ENCODE measurements at regions not wholly inside any gene's neighbourhood (a gene's known extent, or its start where the extent isn't known, plus 50 kb on each side); places are given as distances from the start of the nearest gene placed in this dataset.
A peak's percentile ranks its signal among the peaks of the same experiment; 100 is the strongest.

- no peak for DNase-seq
Measured at GRCh38 chr10:78630944-78631838, 437.6 kb upstream of the ZMIZ1 start.

DNA sequence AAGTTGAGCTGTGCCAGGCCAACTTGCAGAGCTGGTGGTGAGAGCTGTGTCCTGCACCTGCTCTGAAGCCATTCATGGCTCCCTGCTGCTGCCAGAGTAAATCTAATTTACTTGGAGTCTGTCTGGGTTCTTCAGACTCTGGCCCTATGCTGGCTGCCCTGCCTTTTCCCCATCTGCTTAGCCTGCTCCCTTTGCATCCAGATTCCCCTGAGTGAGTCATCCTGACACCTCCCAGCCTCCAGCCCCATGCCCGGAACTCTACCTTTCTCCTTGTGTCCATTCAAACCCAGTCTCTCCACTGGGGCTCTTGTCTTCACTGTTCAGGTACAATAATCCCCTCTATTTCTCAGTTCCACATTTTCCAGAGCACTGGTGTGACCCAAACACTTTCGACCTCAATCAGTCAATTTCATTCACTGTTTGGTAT, 434.4 kb upstream of the ZMIZ1 start:
- DNase-seq, result no peak

DNA sequence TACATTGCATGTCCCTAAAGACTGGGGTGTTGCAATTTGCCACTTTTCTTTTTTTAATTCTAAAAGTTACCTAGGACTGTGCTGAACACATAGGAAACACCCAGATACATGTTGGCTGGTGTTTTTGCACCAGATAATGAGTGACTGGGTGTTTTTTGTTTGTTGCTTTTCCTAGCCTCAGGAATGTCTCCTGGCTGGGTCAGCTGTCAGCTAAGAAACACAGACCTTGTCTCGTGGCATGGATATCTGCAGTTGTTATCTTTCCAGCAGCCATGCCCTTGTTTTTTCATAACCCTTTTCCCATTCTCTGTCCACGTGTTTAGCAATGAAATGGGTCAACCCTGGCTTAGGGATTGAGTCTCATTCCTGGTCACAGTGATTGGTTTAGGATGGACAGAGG, 433.9 kb upstream of the ZMIZ1 start:
- DNase-seq, result no peak

DNA sequence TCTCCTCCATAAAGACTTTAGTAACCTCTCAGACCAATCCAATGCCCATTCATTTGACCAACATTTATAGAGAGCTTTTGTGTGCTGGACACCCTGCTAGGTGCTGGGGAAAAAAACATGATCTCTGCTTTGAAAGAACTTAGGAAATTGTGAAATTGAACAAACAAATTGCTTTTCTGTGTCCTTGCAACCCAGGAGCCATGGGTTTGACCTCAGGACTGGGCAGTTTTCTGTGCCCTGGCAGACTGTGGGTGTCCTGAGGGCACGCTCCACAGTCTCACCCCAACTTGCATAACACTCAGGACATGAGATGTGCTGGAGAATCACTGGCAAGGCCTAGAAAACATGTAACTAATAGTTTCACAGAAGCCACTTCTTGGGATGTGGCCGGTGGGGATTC, 429.1 kb upstream of the ZMIZ1 start:
- no peak for DNase-seq

DNA sequence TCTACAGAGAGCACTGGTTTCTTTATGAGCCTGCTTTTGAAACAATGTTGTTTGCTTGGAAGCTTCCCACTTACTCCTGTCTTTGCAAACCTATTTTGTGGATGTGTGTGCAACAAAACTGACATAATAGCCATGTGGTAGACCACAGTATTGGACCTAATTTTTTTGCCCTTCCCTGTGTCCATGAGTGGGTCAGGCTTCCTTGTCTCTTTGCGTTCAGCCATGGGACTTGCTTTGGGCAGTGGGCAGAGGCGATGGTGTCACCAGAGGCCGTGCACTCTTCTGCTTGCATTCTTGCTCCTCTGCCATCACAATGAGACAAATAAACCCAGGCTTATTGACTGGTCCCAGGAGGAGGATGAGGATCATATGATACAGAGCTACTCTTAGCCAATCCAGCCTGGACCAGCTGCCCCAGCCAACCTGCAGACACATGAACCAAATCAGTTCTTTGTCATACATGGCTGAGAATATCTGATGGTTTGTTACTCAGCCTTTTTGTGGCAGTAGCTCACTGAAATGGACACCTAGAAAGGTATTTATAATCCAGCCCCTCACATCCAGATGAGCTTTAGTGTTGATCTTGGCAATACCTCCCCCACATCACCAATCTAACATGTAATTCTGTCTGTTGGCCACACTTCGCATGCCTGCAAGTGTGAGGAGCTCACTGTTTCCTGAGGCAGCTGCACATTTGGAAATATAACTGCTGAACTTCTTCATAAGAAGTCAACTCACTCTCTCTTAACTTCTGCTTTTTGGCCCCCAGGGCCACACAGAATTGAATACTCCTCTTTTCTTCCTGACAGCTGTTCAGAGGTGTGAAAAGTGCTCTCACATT, 427.8 kb upstream of the ZMIZ1 start:
- peak; percentile 42 to 62 (median 45) for DNase-seq

DNA sequence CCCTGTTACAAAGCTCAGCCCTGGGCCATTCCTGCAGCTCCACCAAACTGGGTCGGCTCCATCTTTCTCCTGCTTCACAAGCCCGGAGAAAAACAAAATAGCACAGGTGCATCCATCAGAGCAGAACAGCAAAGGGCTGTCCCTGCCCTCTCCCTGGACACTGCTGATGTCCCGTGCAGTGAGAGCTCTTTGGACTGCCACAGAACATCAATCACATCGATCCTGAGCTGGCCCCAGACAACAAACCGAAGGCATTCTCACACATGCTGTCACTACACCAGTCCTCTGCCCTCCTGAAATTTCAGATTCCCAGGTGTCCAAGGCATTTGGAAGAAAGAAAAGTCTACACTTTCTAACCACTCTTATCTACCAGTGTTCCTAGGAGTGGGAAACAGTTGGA, 427.1 kb upstream of the ZMIZ1 start:
- DNase-seq, result no peak

- no peak for DNase-seq
Measured at GRCh38 chr10:78642269-78642816, 426.4 kb upstream of the ZMIZ1 start.

- no peak for DNase-seq
Measured at GRCh38 chr10:78643513-78643912, 425.3 kb upstream of the ZMIZ1 start.

DNA sequence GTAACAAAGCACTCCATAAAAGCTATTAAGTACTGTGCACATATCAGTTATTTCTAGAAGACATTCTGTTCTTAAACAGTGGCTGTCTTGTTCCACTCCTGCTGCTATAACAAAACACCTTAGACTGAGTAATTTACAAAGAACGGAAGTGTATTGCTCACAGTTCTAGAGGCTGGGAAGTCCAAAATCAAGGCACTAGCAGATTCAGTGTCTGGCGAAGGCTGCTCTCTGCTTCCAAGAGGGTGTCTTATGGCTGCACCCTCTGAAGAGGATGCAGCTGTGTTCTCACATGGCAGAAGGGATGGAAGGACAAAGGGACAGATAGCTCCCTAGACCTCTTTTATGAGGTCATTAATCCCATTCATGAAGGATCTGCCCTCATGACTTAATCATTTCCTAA, 424.2 kb upstream of the ZMIZ1 start:
- DNase-seq, result no peak

DNA sequence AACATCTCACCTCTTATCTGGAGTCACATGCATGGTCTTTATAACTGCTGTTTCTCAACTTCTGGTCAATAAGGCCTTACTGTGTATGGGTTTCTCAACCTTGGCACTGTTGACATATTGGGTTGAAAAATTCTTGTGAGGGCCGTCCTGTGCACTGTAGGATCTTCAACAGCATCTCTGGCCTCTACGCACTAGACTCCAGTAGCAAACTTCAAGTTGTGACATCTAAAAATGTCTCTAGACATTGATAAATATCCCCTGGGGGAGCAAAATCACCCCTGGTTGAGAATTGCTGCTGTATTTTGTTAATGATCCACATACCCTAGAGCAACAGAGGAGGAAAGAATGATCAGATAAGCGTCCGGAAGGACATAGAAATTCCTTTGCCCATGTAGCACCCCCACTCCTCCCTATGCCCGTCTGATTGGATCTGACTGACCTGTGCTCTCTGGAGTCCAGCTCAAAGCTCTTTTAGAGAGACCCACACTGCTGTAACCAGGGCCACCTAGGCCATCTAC, 423.5 kb upstream of the ZMIZ1 start:
- no peak for DNase-seq

DNA sequence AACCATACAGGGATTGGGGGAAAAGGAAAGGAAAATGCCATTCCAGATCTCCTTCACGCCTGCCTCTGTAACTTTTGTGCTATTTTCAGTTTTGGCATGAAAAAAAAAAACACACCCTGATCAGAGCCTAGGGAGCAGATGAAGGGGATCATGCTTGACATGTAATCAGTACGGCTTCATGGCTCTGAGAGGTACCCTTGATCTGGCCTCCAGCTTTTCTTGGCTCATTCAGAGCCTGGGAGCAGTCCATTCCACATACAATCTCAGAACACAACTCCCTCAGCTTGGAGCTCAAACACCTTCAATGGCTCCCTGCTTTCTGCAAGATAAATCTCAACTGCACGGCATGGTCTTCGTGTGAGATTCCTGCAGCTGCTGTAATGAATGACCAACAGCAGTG, 422.8 kb upstream of the ZMIZ1 start:
- DNase-seq, result no peak

GRCh38 chr10:78648256-78648860, 420.4 kb upstream of the ZMIZ1 start:
- no peak for DNase-seq

DNA sequence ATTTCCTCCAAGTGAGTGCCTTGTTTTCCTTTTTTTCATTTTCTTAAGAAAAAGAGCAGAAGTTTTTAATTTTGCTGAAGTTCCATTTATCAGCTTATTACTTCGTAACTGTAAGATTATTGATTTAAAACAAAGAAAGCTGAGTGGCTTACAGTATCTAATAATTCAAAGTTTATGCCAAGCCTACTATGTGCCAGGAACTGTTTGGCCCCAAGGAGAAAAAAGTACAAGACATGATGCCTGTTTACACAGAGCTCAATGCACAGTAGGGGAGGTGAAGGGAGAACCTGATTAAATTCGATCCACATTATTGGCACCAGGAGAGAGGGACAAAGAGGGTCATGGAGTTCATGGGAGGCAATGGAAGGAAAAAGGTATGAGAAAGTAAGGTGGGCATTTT, 419.3 kb upstream of the ZMIZ1 start:
- no peak for DNase-seq

- no peak for DNase-seq
Measured at GRCh38 chr10:78650122-78650521, 418.6 kb upstream of the ZMIZ1 start.

DNA sequence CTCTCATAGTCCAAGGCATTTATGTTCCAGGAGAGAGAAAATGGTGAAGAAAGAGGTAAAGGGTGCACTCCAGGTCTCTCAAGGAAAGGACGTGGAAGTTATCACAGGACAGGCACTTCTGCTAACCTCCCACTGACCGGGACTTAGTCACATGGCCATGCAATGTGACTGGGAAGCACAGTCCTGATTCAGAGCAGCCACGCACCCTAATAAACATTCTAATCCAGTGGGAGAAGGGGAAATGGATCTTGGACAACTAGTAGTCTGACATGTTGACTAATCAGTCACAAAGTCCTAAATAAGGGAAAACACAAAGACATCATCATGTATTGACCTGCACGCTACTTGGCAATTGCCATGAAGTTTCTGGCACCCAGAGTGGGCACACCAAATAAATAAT, 417.5 kb upstream of the ZMIZ1 start:
- peak; percentile 49 to 67 (median 55) for DNase-seq

DNA sequence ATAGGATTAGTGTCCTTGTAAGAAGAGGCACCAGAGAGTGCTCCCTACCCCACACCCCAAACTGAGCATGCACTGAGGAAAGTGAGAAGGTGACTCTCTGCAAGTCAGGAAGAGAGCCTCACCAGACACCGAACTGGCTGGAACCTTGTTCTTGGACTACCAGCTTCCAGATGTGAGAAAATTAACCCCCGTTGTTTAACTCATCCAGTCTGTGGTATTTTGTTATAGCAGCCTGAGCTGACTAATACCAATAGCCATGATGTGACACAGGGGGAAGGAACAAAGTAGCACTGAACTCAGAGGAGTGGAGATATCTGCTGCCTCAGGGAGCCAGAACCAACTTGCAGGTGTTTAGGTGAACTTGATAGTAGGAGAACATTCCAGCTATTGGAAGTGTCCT, 415.2 kb upstream of the ZMIZ1 start:
- DNase-seq, result no peak

DNA sequence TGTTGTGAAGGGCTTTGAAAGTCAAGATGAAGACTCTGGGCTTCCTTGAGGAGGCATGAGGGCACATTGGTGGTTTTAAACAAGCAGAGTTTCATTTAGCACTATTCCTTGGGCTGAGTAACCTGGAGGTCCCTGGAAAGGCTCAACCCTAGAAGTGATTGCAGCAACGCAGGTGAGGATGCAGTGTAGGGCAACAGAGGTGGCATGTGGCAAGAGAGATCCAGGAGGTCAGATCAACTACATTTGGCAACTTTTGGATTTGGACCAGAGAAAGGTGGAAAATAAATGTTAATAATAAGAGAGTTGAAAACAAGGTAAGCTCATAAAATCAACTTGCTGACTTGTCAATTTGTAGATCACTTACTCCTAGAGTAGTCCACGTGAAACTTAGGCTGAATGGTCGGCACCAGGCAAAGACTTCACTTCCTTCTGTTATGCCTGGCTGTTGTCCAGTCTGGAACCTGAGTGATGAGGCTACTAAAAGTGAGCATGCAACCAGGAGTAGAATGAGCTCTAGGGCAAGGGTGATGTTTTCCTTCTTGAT, 414.6 kb upstream of the ZMIZ1 start:
- DNase-seq, result no peak

DNA sequence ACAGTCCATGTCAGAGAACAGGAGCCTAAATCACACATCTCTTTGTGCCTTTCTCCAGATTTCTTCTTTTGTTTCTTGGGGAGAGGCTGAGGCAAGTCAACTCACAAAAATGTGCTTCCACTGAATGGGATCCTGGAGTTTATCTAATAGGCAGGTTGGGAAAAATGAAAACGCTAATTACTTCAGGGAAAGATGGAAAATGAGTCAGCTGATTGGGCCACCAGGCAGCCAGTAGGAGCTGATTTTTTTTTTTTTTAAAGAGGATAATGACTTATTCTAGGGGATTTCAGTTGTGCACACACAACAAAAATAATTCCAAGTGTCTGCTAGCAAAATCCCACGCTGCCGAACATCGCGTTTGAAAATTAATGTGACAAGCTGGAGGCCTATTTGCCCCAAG, 412.8 kb upstream of the ZMIZ1 start:
- DNase-seq, result no peak

DNA sequence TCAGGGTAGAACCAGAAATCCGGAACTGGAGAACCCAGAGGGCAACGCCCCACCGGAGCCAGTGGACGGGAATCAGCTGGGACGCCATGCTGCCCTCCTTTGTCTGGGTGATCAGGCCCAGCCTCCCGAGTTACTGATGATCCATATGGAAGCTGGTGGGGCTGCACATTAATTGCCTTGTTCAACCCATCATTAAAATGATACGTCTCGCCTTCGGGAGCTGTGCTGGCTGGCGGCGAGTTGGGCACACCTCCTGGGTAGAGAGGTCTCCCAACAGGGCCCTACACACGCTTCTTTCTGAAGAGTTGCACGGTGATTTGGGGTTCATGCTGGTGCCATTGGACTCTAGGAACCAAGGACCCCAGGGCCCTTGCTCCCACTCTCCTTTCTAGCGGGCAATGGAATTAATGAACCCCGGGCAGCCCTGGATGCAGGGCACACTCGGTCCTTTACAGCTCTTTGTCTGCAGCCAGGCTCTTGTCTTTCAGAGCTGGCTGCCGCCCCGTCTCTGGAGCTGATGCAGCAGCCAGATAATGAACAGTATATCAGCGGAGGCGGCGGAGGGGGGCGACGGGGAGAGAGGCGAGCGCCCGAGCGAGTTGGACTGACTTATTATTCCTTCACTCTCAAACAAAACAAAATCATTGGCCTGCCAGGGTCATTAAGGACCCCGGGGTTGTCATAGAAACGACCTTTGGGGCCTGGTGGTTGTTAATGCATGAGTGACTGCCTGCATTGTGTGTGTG, 412.2 kb upstream of the ZMIZ1 start:
- no peak for DNase-seq

DNA sequence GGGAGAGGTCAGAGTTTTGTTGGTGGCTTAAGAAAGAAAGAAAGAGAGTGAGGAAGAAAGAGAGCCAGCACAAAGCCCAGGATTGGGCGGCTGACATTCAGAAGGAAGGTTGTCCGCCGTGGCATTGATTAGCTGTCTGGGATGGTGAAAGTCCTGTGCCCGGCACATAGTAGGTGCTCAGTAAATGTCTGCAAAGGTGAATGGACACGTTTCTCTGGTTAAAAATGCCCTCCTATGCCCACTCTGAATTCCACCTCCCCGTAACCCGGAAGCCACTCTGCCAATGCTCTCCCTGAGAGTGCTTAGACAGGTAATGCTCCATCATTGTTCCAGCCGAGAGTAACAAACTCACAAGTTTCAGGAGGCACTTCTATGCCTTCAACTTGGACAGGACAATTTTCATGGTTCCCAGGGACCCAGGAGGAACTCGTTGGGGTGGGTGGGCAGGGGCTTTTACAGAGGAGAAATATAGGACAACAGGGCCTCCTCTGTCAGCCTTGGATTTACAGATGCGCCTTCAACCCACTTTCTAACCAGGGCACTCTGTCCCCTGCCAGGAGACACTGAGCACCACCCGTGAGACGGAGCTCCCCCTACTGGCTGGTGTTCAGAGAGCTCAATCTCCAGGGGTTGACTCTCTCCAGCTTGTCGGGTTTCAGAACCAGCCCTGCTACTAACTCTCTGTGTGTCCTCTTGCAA, 411.5 kb upstream of the ZMIZ1 start:
- peak; percentile 79 to 93 (median 88) for DNase-seq

DNA sequence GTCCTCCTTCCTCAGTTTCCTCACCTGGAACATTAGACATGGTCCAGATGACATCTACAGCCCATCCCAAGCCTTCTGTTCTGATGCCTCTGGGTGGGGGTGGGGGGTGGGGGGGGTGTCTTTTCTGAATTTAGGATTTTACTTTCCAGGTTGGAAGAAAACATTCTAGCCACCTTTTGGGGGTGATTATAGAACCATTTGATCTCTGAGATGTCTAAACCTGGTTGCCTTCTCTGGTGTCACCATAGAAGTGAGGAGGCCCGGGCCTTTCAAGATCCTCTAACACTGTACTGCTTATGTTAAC, 411.0 kb upstream of the ZMIZ1 start:
- DNase-seq, result no peak

All from suppressor macrophage treated with lipopolysaccharide for 1 hour (primary cell).